ENCODE measurements at regions not wholly inside any gene's neighbourhood (a gene's known extent, or its start where the extent isn't known, plus 50 kb on each side); places are given as distances from the start of the nearest gene placed in this dataset.

DNA sequence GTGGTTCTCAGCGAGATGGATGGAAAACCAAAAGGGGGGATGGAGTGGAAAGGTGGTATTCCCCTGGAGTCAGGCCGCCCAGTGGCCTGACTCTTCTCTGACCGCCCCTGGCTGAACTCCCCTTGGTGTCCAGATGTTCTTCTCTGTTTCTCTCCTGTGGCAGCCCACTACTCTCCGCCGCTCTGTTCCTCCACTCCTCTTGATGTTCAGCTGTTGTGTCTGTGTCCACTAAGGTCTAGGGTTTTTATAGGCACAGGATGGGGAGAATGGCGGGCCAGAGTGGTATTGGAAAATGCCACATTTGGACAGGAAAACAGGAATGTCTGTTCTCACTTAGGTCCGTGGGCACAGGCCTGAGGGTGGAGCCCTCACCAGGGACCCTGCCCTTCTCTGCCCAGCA lies 954.3 kb upstream of the MBL2 start:
- TF ChIP-seq, protein P1, sequence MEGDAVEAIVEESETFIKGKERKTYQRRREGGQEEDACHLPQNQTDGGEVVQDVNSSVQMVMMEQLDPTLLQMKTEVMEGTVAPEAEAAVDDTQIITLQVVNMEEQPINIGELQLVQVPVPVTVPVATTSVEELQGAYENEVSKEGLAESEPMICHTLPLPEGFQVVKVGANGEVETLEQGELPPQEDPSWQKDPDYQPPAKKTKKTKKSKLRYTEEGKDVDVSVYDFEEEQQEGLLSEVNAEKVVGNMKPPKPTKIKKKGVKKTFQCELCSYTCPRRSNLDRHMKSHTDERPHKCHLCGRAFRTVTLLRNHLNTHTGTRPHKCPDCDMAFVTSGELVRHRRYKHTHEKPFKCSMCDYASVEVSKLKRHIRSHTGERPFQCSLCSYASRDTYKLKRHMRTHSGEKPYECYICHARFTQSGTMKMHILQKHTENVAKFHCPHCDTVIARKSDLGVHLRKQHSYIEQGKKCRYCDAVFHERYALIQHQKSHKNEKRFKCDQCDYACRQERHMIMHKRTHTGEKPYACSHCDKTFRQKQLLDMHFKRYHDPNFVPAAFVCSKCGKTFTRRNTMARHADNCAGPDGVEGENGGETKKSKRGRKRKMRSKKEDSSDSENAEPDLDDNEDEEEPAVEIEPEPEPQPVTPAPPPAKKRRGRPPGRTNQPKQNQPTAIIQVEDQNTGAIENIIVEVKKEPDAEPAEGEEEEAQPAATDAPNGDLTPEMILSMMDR (IDR thresholded peaks at IDR 0.05), result no peak
- no peak for TF ChIP-seq ZFX (IDR thresholded peaks at IDR 0.05; ENCODE audit: borderline replicate concordance)

Measured in 22Rv1 (cell line).